Left ventricle myocardium inferior (tissue), 1 donor: ENCODE measurements at regions not wholly inside any gene's neighbourhood (a gene's known extent, or its start where the extent isn't known, plus 50 kb on each side); places are given as distances from the start of the nearest gene placed in this dataset.

ENCODE experiments used
- DNase-seq: peaks from one replicate; pipeline ENCODE4 v3.0.0-alpha.2; 2020
- H3K27ac ChIP-seq: fragments of 200-600 bp; replicated peaks from 2 replicates; pipeline ENCODE4 v1.8.0; 2021
- H3K27me3 ChIP-seq: fragments of 200-600 bp; 2 replicates; pipeline ENCODE4 v1.8.0; 2021; ENCODE audit warnings: low read depth
- H3K36me3 ChIP-seq: fragments of 200-600 bp; 2 replicates; pipeline ENCODE4 v1.8.0; 2021
- H3K4me1 ChIP-seq: fragments of 200-600 bp; 2 replicates; pipeline ENCODE4 v1.8.0; 2021
- H3K4me3 ChIP-seq: fragments of 200-600 bp; 2 replicates; pipeline ENCODE4 v1.8.0; 2021; ENCODE audit warnings: mild to moderate bottlenecking, moderate library complexity
- H3K9me3 ChIP-seq: fragments of 200-600 bp; replicated peaks from 2 replicates; pipeline ENCODE4 v1.8.0; 2021
- intact Hi-C: fragments of 100-400 bp; cut with micrococcal nuclease; formaldehyde crosslinking; loops from one replicate; pipeline ENCODE4 v1.11.0; 2022
- TF ChIP-seq, protein P1 (sequence below): fragments of 200-600 bp; IDR thresholded peaks from 2 replicates; pipeline ENCODE4 v1.8.0; 2021; ENCODE audit warnings: antibody characterized with exemption, mild to moderate bottlenecking, borderline replicate concordance
- donor health status: DM: no; HTN: yes; CAD: no; lungs with severe emphysema.

GRCh38 chr2:210888035-210888434, 331.6 kb downstream of the CPS1 start:
- no peak overlapping the region for H3K27ac ChIP-seq
- no peaks in the 10 kb centered on the region for H3K4me1 ChIP-seq
- H3K27me3 ChIP-seq, result no peaks in the 10 kb centered on the region
- TF ChIP-seq, protein P1, sequence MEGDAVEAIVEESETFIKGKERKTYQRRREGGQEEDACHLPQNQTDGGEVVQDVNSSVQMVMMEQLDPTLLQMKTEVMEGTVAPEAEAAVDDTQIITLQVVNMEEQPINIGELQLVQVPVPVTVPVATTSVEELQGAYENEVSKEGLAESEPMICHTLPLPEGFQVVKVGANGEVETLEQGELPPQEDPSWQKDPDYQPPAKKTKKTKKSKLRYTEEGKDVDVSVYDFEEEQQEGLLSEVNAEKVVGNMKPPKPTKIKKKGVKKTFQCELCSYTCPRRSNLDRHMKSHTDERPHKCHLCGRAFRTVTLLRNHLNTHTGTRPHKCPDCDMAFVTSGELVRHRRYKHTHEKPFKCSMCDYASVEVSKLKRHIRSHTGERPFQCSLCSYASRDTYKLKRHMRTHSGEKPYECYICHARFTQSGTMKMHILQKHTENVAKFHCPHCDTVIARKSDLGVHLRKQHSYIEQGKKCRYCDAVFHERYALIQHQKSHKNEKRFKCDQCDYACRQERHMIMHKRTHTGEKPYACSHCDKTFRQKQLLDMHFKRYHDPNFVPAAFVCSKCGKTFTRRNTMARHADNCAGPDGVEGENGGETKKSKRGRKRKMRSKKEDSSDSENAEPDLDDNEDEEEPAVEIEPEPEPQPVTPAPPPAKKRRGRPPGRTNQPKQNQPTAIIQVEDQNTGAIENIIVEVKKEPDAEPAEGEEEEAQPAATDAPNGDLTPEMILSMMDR, result no peak
- peaks cover 37% of the 10 kb centered on the region for H3K9me3 ChIP-seq
- H3K36me3 ChIP-seq, result no peaks in the 10 kb centered on the region
- no peak for DNase-seq
- H3K4me3 ChIP-seq, result no peak overlapping the region
- intact Hi-C loops, result no loop called here

- intact Hi-C loops, result no loop called here
These were observed 338.7 kb downstream of the CPS1 start for GRCh38 chr2:210895132-210895531.

DNA sequence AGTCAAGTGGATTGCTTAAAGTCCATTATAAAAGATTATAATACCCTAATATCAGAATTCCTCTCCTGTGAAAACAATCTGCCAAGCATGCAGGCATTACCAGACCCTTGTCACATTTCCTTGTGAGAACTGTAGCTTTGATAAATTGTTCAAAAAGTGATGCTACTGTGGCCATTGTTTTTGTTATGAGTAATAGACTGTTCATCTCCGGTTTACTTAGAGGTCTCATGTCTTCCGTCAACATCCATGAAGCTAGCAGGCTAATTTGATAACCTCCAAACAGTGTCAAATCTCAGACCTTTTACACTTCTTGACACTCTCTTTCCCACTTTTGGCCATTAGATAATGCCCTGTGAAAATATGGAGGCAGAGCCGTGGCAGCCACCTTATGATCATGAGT, 342.7 kb downstream of the CPS1 start:
- H3K27ac ChIP-seq, result no peak overlapping the region
- intact Hi-C loops, result no loop called here
- H3K9me3 ChIP-seq, result no peaks in the 10 kb centered on the region
- no peaks in the 10 kb centered on the region for H3K27me3 ChIP-seq
- no peaks in the 10 kb centered on the region for H3K36me3 ChIP-seq
- TF ChIP-seq, protein P1, result no peak
- no peak for DNase-seq
- H3K4me3 ChIP-seq, result no peak overlapping the region
- H3K4me1 ChIP-seq, result no peaks in the 10 kb centered on the region

More at GRCh38 chr2:210895132-210895531, 338.7 kb downstream of the CPS1 start:
- DNase-seq, result no peak
- no peaks in the 10 kb centered on the region for H3K36me3 ChIP-seq
- no peak overlapping the region for H3K27ac ChIP-seq
- no peaks in the 10 kb centered on the region for H3K4me1 ChIP-seq
- TF ChIP-seq, protein P1, result no peak
- peaks cover 22% of the 10 kb centered on the region for H3K9me3 ChIP-seq
- H3K27me3 ChIP-seq, result no peaks in the 10 kb centered on the region
- H3K4me3 ChIP-seq, result no peak overlapping the region

DNA sequence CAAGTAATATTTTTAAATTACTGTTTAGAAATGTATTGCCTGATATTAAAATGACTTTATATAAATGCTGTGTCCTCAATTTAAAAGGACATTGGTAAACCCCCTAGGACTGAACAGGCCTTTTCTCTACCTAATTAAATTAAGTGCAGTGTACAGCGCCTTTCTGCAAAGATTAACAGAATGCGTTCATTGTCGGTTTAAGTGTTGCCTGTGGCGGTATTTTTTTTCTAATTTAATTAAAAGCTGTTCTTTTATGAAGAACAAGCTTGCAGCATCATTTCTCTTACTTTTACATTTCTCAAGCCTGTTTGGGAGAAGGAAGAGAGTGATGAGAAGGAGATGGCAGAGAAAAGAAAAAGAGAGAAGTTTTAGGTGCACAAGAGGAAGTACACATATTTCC, 344.9 kb downstream of the CPS1 start:
- intact Hi-C loops, result no loop called here
- DNase-seq, result no peak
- TF ChIP-seq, protein P1, result no peak
- no peak overlapping the region for H3K4me3 ChIP-seq
- H3K27me3 ChIP-seq, result no peaks in the 10 kb centered on the region
- no peaks in the 10 kb centered on the region for H3K4me1 ChIP-seq
- no peak overlapping the region for H3K27ac ChIP-seq
- no peaks in the 10 kb centered on the region for H3K36me3 ChIP-seq
- H3K9me3 ChIP-seq, result no peaks in the 10 kb centered on the region

- no peaks in the 10 kb centered on the region for H3K4me1 ChIP-seq
- TF ChIP-seq, protein P1, result no peak
- H3K4me3 ChIP-seq, result no peak overlapping the region
- H3K27ac ChIP-seq, result no peak overlapping the region
- no peaks in the 10 kb centered on the region for H3K27me3 ChIP-seq
- peaks cover 22% of the 10 kb centered on the region for H3K9me3 ChIP-seq
- intact Hi-C loops, result no loop called here
- H3K36me3 ChIP-seq, result no peaks in the 10 kb centered on the region
- DNase-seq, result no peak
These were observed 356.4 kb downstream of the CPS1 start for GRCh38 chr2:210912779-210913178.

DNA sequence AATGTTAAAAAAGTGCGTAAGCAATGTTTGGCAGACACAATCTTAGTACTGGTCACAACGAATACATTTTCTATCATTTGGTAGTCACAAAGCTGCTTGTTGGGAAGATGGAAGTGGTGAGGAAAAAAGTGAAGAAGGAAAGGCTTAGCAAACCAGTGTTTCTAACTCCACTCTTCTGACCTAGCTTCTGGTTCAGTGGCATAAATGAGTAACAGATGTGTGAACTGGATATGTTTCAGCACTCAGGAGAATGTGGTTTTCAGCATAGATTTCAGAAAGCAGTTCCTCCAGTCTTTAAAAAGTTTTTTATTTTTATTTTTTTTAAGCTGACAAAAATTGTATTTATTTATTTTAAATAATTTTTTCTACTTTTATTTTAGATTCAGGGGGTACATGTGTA, 357.1 kb downstream of the CPS1 start:
- H3K27me3 ChIP-seq, result no peaks in the 10 kb centered on the region
- no peaks in the 10 kb centered on the region for H3K36me3 ChIP-seq
- H3K27ac ChIP-seq, result no peak overlapping the region
- intact Hi-C loops, result no loop called here
- DNase-seq, result no peak
- TF ChIP-seq, protein P1, result no peak
- H3K4me1 ChIP-seq, result no peaks in the 10 kb centered on the region
- H3K4me3 ChIP-seq, result no peak overlapping the region
- H3K9me3 ChIP-seq, result peaks cover 15% of the 10 kb centered on the region
